HEK293 (cell line): ENCODE measurements at regions not wholly inside any gene's neighbourhood (a gene's known extent, or its start where the extent isn't known, plus 50 kb on each side); places are given as distances from the start of the nearest gene placed in this dataset.

Source experiments
- CTCF ChIA-PET: fragments of 350-600 bp; formaldehyde crosslinking; extraction: SDS; loops from one replicate; lab custom pipeline; 2021; ENCODE audit warnings: antibody characterized with exemption; lab: Yijun Ruan, JAX
- POLR2A ChIA-PET: fragments of 300-600 bp; formaldehyde crosslinking; extraction: SDS; loops from one replicate; lab custom pipeline; 2020; ENCODE audit warnings: antibody characterized with exemption, inconsistent platforms; lab: Yijun Ruan, JAX
- H3K27ac ChIP-seq: fragments of 200-500 bp; sonication (Bioruptor generic); 2 replicates; pipeline ENCODE4 v1.5.1; 2014; ENCODE audit warnings: low read depth, low read length, control low read depth, inconsistent platforms; ENCODE audit errors: extremely low read depth
- H3K36me3 ChIP-seq, 2 experiments: fragments of 200-500 bp in 1 of 2; sonication (Bioruptor generic) in 1 of 2; 1 replicate in 1 of 2; 2 replicates in 1 of 2; pipeline ENCODE4 v1.5.1; 2014 to 2017; ENCODE audit warnings: inconsistent platforms in 2 of 2, low read length in 2 of 2; ENCODE audit not compliant: control insufficient read depth in 2 of 2, insufficient read depth in 1 of 2
- H3K4me1 ChIP-seq: fragments of 200-500 bp; sonication (Bioruptor generic); 2 replicates; pipeline ENCODE4 v1.5.1; 2014; ENCODE audit warnings: mild to moderate bottlenecking, low read length, inconsistent platforms; ENCODE audit not compliant: control insufficient read depth, insufficient read depth
- H3K4me3 ChIP-seq: 2 replicates; pipeline ENCODE4 v1.5.1; 2011; ENCODE audit warnings: low read depth, mild to moderate bottlenecking, control low read depth, low read length, moderate library complexity
- H3K9me3 ChIP-seq: fragments of 200-500 bp; sonication (Bioruptor generic); 2 replicates; pipeline ENCODE4 v1.5.1; 2014; ENCODE audit warnings: low read depth, low read length, inconsistent platforms; ENCODE audit not compliant: control insufficient read depth, insufficient read depth
- GFI1B ChIP-seq: fragments of 450-650 bp; formaldehyde crosslinking; IDR thresholded peaks from 2 replicates; pipeline ENCODE4 v1.5.1; 2016; ENCODE audit warnings: missing biosample characterization, missing genetic modification characterization
- GLI4 ChIP-seq: fragments of 450-650 bp; formaldehyde crosslinking; IDR thresholded peaks from 2 replicates; pipeline ENCODE4 v1.5.1; 2016; ENCODE audit warnings: missing biosample characterization, missing genetic modification characterization
- GLIS2 ChIP-seq: fragments of 450-650 bp; formaldehyde crosslinking; IDR thresholded peaks from 2 replicates; pipeline ENCODE4 v1.5.1; 2016; ENCODE audit warnings: missing biosample characterization, missing genetic modification characterization
- ZFP41 ChIP-seq: fragments of 450-650 bp; formaldehyde crosslinking; IDR thresholded peaks from 2 replicates; pipeline ENCODE4 v1.5.1; 2016; ENCODE audit warnings: missing biosample characterization, missing genetic modification characterization, borderline replicate concordance
- ZNF426 ChIP-seq: fragments of 450-650 bp; formaldehyde crosslinking; IDR thresholded peaks from 2 replicates; pipeline ENCODE4 v1.5.1; 2017; ENCODE audit warnings: missing biosample characterization, missing genetic modification characterization, mild to moderate bottlenecking, inconsistent platforms, moderate library complexity
- ZNF623 ChIP-seq: fragments of 450-650 bp; formaldehyde crosslinking; IDR thresholded peaks from 2 replicates; pipeline ENCODE4 v1.5.1; 2016; ENCODE audit warnings: missing biosample characterization, missing genetic modification characterization
- ZNF768 ChIP-seq: fragments of 450-650 bp; formaldehyde crosslinking; IDR thresholded peaks from 2 replicates; pipeline ENCODE4 v1.5.1; 2018; ENCODE audit warnings: missing biosample characterization, mild to moderate bottlenecking, missing genetic modification characterization
- TF ChIP-seq, protein P1 (sequence below): fragments of 450-650 bp; formaldehyde crosslinking; conservative IDR thresholded peaks from 2 replicates; pipeline ENCODE4 v1.5.1; 2016; ENCODE audit warnings: low read depth, missing biosample characterization, missing genetic modification characterization
- TF ChIP-seq, protein P2 (sequence below): fragments of 450-650 bp; formaldehyde crosslinking; IDR thresholded peaks from 2 replicates; pipeline ENCODE4 v1.5.1; 2016; ENCODE audit warnings: missing biosample characterization, missing genetic modification characterization
- TF ChIP-seq, protein P3 (sequence below): fragments of 450-650 bp; formaldehyde crosslinking; IDR thresholded peaks from 2 replicates; pipeline ENCODE4; 2016; ENCODE audit warnings: missing biosample characterization, missing genetic modification characterization
- TF ChIP-seq, protein P4 (sequence below): fragments of 450-650 bp; formaldehyde crosslinking; IDR thresholded peaks from 2 replicates; pipeline ENCODE4 v1.5.1; 2016; ENCODE audit warnings: missing biosample characterization, missing genetic modification characterization
- TF ChIP-seq, protein P5 (sequence below): fragments of 450-650 bp; formaldehyde crosslinking; IDR thresholded peaks from 2 replicates; pipeline ENCODE4 v1.5.1; 2016; ENCODE audit warnings: missing biosample characterization, missing genetic modification characterization
- TF ChIP-seq, protein P6 (sequence below): fragments of 450-650 bp; formaldehyde crosslinking; IDR thresholded peaks from 2 replicates; pipeline ENCODE4 v1.5.1; 2016; ENCODE audit warnings: missing biosample characterization, missing genetic modification characterization

DNA sequence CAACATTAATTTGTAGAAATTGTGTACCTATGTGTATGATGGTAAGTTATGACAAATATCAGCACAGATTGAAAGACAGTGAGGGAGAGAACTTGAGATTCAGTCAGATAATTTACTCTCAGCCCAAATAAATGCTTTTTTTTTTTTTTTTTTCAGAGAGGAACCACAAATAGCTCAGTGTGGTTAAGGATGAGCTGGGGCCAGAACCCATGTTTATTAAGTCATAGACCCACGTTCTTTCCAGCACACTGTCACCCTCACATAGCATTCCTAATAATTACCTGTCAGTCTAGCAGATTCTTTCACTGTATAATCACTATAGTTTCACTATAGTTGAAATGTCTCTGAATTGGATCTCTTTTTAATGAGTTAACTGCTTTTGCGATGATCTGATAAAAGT, 246.1 kb downstream of the ZIC1 start (continued):
- TF ChIP-seq, protein P1, sequence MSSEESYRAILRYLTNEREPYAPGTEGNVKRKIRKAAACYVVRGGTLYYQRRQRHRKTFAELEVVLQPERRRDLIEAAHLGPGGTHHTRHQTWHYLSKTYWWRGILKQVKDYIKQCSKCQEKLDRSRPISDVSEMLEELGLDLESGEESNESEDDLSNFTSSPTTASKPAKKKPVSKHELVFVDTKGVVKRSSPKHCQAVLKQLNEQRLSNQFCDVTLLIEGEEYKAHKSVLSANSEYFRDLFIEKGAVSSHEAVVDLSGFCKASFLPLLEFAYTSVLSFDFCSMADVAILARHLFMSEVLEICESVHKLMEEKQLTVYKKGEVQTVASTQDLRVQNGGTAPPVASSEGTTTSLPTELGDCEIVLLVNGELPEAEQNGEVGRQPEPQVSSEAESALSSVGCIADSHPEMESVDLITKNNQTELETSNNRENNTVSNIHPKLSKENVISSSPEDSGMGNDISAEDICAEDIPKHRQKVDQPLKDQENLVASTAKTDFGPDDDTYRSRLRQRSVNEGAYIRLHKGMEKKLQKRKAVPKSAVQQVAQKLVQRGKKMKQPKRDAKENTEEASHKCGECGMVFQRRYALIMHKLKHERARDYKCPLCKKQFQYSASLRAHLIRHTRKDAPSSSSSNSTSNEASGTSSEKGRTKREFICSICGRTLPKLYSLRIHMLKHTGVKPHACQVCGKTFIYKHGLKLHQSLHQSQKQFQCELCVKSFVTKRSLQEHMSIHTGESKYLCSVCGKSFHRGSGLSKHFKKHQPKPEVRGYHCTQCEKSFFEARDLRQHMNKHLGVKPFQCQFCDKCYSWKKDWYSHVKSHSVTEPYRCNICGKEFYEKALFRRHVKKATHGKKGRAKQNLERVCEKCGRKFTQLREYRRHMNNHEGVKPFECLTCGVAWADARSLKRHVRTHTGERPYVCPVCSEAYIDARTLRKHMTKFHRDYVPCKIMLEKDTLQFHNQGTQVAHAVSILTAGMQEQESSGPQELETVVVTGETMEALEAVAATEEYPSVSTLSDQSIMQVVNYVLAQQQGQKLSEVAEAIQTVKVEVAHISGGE (tag by site-specific recombination) = no peak
- TF ChIP-seq, protein P2, sequence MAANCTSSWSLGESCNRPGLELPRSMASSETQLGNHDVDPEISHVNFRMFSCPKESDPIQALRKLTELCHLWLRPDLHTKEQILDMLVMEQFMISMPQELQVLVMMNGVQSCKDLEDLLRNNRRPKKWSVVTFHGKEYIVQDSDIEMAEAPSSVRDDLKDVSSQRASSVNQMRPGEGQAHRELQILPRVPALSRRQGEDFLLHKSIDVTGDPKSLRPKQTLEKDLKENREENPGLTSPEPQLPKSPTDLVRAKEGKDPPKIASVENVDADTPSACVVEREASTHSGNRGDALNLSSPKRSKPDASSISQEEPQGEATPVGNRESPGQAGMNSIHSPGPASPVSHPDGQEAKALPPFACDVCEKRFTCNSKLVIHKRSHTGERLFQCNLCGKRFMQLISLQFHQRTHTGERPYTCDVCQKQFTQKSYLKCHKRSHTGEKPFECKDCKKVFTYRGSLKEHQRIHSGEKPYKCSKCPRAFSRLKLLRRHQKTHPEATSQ (tag by site-specific recombination) = no peak
- TF ChIP-seq ZFP41 (tag by site-specific recombination) = no peak

DNA sequence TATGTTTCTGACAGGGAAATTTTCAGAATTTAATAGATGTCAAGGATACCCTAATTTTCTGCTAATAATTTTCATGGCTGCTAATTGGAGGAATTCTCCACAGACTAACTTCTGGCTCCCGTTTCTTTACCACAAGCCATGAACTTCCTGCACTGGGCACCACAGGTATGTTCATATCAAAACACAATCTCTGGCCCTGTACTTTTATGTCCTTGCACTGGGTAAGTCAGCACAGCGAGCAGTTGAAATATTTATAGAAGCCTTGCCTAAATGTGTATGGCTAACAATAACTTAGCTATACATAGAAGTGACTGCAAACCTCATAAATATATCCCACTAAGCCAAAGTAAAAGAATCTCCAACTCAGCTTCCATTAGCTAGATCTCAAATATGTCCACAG, 246.9 kb downstream of the ZIC1 start:
- Histone ChIP-seq H3K4me1 (no peaks in the 10 kb centered on the region), H3K9me3 (no peaks in the 10 kb centered on the region), H3K36me3 (no peaks in the 10 kb centered on the region), H3K27ac (no peak overlapping the region), H3K4me3 (no peak overlapping the region)
- POLR2A ChIA-PET = no interaction called here
- CTCF ChIA-PET = no interaction called here
- TF ChIP-seq GLI4 (tag by site-specific recombination) = no peak
- TF ChIP-seq, protein P3, sequence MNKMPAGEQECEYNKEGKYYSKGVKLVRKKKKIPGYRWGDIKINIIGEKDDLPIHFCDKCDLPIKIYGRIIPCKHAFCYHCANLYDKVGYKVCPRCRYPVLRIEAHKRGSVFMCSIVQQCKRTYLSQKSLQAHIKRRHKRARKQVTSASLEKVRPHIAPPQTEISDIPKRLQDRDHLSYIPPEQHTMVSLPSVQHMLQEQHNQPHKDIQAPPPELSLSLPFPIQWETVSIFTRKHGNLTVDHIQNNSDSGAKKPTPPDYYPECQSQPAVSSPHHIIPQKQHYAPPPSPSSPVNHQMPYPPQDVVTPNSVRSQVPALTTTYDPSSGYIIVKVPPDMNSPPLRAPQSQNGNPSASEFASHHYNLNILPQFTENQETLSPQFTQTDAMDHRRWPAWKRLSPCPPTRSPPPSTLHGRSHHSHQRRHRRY (tag by site-specific recombination) = no peak
- TF ChIP-seq ZNF426 (tag by site-specific recombination) = no peak
- TF ChIP-seq ZNF623 (tag by site-specific recombination) = no peak

DNA sequence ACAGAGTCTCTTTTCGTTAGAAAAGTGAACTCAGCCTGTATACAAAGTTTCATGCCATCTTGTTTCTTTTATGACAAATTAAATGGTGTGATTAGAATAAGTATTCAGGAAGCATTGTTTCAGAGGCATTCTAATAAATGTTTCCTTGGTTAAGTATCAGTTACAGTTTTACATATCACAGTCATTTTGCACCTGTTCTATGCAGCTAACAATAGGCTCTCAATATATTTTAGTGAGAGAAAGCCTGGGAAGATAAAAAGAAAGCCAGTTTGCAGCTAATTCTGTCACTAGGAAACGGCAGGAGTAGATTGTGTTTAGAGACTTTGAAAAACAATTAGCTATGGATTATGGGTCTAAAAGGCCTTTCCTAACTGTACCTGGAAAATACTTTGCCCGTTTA, 252.8 kb downstream of the ZIC1 start:
- H3K27ac ChIP-seq = no peak overlapping the region
- ChIA-PET CTCF (no interaction called here), POLR2A (no interaction called here)
- H3K4me1 ChIP-seq = no peaks in the 10 kb centered on the region
- no peak overlapping the region for H3K4me3 ChIP-seq
- no peaks in the 10 kb centered on the region for H3K36me3 ChIP-seq
- H3K9me3 ChIP-seq = no peaks in the 10 kb centered on the region
- TF ChIP-seq, protein P4, sequence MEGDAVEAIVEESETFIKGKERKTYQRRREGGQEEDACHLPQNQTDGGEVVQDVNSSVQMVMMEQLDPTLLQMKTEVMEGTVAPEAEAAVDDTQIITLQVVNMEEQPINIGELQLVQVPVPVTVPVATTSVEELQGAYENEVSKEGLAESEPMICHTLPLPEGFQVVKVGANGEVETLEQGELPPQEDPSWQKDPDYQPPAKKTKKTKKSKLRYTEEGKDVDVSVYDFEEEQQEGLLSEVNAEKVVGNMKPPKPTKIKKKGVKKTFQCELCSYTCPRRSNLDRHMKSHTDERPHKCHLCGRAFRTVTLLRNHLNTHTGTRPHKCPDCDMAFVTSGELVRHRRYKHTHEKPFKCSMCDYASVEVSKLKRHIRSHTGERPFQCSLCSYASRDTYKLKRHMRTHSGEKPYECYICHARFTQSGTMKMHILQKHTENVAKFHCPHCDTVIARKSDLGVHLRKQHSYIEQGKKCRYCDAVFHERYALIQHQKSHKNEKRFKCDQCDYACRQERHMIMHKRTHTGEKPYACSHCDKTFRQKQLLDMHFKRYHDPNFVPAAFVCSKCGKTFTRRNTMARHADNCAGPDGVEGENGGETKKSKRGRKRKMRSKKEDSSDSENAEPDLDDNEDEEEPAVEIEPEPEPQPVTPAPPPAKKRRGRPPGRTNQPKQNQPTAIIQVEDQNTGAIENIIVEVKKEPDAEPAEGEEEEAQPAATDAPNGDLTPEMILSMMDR = no peak
- TF ChIP-seq ZNF768 (tag by site-specific recombination) (no peak), GLIS2 (tag by site-specific recombination) (no peak), GFI1B (no peak)
- TF ChIP-seq, protein P5, sequence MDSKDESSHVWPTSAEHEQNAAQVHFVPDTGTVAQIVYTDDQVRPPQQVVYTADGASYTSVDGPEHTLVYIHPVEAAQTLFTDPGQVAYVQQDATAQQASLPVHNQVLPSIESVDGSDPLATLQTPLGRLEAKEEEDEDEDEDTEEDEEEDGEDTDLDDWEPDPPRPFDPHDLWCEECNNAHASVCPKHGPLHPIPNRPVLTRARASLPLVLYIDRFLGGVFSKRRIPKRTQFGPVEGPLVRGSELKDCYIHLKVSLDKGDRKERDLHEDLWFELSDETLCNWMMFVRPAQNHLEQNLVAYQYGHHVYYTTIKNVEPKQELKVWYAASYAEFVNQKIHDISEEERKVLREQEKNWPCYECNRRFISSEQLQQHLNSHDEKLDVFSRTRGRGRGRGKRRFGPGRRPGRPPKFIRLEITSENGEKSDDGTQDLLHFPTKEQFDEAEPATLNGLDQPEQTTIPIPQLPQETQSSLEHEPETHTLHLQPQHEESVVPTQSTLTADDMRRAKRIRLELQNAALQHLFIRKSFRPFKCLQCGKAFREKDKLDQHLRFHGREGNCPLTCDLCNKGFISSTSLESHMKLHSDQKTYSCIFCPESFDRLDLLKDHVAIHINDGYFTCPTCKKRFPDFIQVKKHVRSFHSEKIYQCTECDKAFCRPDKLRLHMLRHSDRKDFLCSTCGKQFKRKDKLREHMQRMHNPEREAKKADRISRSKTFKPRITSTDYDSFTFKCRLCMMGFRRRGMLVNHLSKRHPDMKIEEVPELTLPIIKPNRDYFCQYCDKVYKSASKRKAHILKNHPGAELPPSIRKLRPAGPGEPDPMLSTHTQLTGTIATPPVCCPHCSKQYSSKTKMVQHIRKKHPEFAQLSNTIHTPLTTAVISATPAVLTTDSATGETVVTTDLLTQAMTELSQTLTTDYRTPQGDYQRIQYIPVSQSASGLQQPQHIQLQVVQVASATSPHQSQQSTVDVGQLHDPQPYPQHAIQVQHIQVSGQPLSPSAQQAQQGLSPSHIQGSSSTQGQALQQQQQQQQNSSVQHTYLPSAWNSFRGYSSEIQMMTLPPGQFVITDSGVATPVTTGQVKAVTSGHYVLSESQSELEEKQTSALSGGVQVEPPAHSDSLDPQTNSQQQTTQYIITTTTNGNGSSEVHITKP (tag by site-specific recombination) = no peak
- TF ChIP-seq, protein P6, sequence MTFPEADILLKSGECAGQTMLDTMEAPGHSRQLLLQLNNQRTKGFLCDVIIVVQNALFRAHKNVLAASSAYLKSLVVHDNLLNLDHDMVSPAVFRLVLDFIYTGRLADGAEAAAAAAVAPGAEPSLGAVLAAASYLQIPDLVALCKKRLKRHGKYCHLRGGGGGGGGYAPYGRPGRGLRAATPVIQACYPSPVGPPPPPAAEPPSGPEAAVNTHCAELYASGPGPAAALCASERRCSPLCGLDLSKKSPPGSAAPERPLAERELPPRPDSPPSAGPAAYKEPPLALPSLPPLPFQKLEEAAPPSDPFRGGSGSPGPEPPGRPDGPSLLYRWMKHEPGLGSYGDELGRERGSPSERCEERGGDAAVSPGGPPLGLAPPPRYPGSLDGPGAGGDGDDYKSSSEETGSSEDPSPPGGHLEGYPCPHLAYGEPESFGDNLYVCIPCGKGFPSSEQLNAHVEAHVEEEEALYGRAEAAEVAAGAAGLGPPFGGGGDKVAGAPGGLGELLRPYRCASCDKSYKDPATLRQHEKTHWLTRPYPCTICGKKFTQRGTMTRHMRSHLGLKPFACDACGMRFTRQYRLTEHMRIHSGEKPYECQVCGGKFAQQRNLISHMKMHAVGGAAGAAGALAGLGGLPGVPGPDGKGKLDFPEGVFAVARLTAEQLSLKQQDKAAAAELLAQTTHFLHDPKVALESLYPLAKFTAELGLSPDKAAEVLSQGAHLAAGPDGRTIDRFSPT = no peak
